ENCODE measurements at regions not wholly inside any gene's neighbourhood (a gene's known extent, or its start where the extent isn't known, plus 50 kb on each side); places are given as distances from the start of the nearest gene placed in this dataset.

GRCh38 chr15:94677202-94677790 is 445.9 kb downstream of the MCTP2 start:
- no peak for TF ChIP-seq CTCF (IDR thresholded peaks at IDR 0.05)
- TF ChIP-seq POLR2A (IDR thresholded peaks at IDR 0.05), result no peak

Data from body of pancreas (tissue), 4 donors.